PC-9 (cell line): ENCODE measurements at regions not wholly inside any gene's neighbourhood (a gene's known extent, or its start where the extent isn't known, plus 50 kb on each side); places are given as distances from the start of the nearest gene placed in this dataset.

Source experiments
- EZH2 ChIP-seq: fragments of 200-600 bp; sonication (generic); IDR thresholded peaks from 2 replicates; pipeline ENCODE4 v1.8.0; 2017; ENCODE audit warnings: antibody characterized with exemption, low read depth
- TF ChIP-seq, protein P1 (sequence below): fragments of 200-600 bp; sonication (generic); conservative IDR thresholded peaks from 2 replicates; pipeline ENCODE4 v1.6.1; 2017; ENCODE audit warnings: mixed run types, antibody characterized with exemption, mild to moderate bottlenecking, moderate library complexity

DNA sequence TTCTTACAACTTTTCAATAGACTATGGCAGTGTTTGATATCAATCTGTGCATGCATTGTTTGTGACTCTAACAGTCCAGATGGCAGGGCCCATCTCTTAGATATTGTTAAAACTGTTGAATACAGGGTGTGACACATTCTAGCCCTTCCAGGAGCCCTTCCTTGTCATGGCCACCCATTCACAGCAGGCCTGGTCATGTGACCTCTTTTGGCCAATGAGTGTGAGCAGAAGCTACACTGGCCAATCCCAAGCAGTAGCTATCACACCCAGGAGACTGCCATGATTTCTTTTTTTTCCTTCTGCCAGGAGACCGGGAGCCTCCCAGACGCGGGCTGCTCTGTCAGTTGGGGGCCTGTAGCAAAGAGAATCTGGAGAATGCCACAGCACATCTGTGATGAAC lies 655.4 kb upstream of the MKI67 start:
- TF ChIP-seq, protein P1, sequence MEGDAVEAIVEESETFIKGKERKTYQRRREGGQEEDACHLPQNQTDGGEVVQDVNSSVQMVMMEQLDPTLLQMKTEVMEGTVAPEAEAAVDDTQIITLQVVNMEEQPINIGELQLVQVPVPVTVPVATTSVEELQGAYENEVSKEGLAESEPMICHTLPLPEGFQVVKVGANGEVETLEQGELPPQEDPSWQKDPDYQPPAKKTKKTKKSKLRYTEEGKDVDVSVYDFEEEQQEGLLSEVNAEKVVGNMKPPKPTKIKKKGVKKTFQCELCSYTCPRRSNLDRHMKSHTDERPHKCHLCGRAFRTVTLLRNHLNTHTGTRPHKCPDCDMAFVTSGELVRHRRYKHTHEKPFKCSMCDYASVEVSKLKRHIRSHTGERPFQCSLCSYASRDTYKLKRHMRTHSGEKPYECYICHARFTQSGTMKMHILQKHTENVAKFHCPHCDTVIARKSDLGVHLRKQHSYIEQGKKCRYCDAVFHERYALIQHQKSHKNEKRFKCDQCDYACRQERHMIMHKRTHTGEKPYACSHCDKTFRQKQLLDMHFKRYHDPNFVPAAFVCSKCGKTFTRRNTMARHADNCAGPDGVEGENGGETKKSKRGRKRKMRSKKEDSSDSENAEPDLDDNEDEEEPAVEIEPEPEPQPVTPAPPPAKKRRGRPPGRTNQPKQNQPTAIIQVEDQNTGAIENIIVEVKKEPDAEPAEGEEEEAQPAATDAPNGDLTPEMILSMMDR = no peak
- TF ChIP-seq EZH2 = no peak
